K562 (cell line): ENCODE measurements at regions not wholly inside any gene's neighbourhood (a gene's known extent, or its start where the extent isn't known, plus 50 kb on each side); places are given as distances from the start of the nearest gene placed in this dataset.

Experiments used
- AFF4 ChIP-seq: sonication (generic); formaldehyde crosslinking; IDR thresholded peaks from 2 replicates; pipeline ENCODE4 v1.8.0; 2023; ENCODE audit warnings: mild to moderate bottlenecking, missing genetic modification reagents
- E2F5 ChIP-seq: sonication (generic); formaldehyde crosslinking; IDR thresholded peaks from 2 replicates; pipeline ENCODE4 v1.8.0; 2022; ENCODE audit warnings: mild to moderate bottlenecking, missing genetic modification reagents
- EHMT2 ChIP-seq: fragments of 450-650 bp; IDR thresholded peaks from 2 replicates; pipeline ENCODE4 v1.6.1; 2018; ENCODE audit warnings: antibody characterized with exemption
- EZH2 ChIP-seq: IDR thresholded peaks from 2 replicates; pipeline ENCODE4 v1.6.1; 2012; ENCODE audit warnings: low read depth, mild to moderate bottlenecking, inconsistent platforms, low read length, borderline replicate concordance
- GATAD2B ChIP-seq: fragments of 450-650 bp; IDR thresholded peaks from 2 replicates; pipeline ENCODE4 v1.6.1; 2017; ENCODE audit warnings: mild to moderate bottlenecking, borderline replicate concordance
- GTF3C2 ChIP-seq: IDR thresholded peaks from 3 replicates; pipeline ENCODE4 v1.6.1; 2011; ENCODE audit warnings: borderline replicate concordance, mild to moderate bottlenecking, moderate library complexity; ENCODE audit not compliant: insufficient read length; ENCODE audit errors: extremely low read depth
- PHB2 ChIP-seq: fragments of 450-650 bp; IDR thresholded peaks from 2 replicates; pipeline ENCODE4 v1.6.1; 2017; ENCODE audit warnings: low read depth
- PYGO2 ChIP-seq: fragments of 450-650 bp; IDR thresholded peaks from 2 replicates; pipeline ENCODE4 v1.6.1; 2016; ENCODE audit warnings: mild to moderate bottlenecking, missing genetic modification characterization, moderate library complexity, missing compliant biosample characterization
- RERE ChIP-seq: sonication (generic); formaldehyde crosslinking; IDR thresholded peaks from 2 replicates; pipeline ENCODE4 v1.8.0; 2023; ENCODE audit warnings: missing genetic modification reagents, mild to moderate bottlenecking, borderline replicate concordance
- SRF ChIP-seq, 2 experiments: fragments of 250-450, 450-650 bp in 1 of 2; sonication (Bioruptor Pico) in 1 of 2; sonication (generic) in 1 of 2; formaldehyde crosslinking; IDR thresholded peaks; 2 replicates each; pipeline versions ENCODE4 v1.5.0 to v1.5.1; 2020 to 2022; ENCODE audit warnings: mild to moderate bottlenecking in 1 of 2, missing genetic modification reagents in 1 of 2
- ZNF24 ChIP-seq: fragments of 450-650 bp; IDR thresholded peaks from 2 replicates; pipeline ENCODE4 v1.6.1; 2016
- ZNF311 ChIP-seq: fragments of 250-450 bp; sonication (Bioruptor Pico); IDR thresholded peaks from 2 replicates; pipeline ENCODE4 v1.4.0; 2020; ENCODE audit warnings: mild to moderate bottlenecking, moderate library complexity
- ZNF395 ChIP-seq: fragments of 200-800 bp; sonication (Bioruptor generic); IDR thresholded peaks from 2 replicates; pipeline ENCODE4 v1.6.1; 2017; ENCODE audit warnings: missing genetic modification characterization, missing compliant biosample characterization

GRCh38 chr1:228884196-228884595 is 148.9 kb downstream of the RHOU start (continued):
- TF ChIP-seq RERE (CRISPR knock-in tag) (no peak), E2F5 (no peak), GTF3C2 (no peak), PYGO2 (tag) (no peak), SRF (CRISPR knock-in tag; IDR thresholded peaks at IDR 0.05) (no peak), ZNF24 (no peak), GATAD2B (no peak), EZH2 (no peak), EHMT2 (no peak), ZNF311 (CRISPR knock-in tag) (no peak), AFF4 (CRISPR knock-in tag) (no peak), ZNF395 (CRISPR knock-in tag) (no peak), PHB2 (no peak)
